OCI-LY1 (cell line): ENCODE measurements at regions not wholly inside any gene's neighbourhood (a gene's known extent, or its start where the extent isn't known, plus 50 kb on each side); places are given as distances from the start of the nearest gene placed in this dataset.

Experiments
- CTCF ChIP-seq: fragments of 200-600 bp; sonication (generic), shearing (Covaris generic); IDR thresholded peaks from 2 replicates; pipeline ENCODE4 v1.5.1; 2017; ENCODE audit warnings: mild to moderate bottlenecking, antibody characterized with exemption, low read length, moderate library complexity, mixed read lengths
- EZH2 ChIP-seq: fragments of 200-600 bp; sonication (generic), shearing (Covaris generic); IDR thresholded peaks from 2 replicates; pipeline ENCODE4 v1.8.0; 2017; ENCODE audit warnings: borderline replicate concordance, mixed run types, mild to moderate bottlenecking, antibody characterized with exemption, low read length, moderate library complexity, mixed read lengths

- TF ChIP-seq CTCF (no peak), EZH2 (no peak)
Measured at GRCh38 chr2:48018480-48018879, 112.2 kb upstream of the FBXO11 start.
